ENCODE measurements at regions not wholly inside any gene's neighbourhood (a gene's known extent, or its start where the extent isn't known, plus 50 kb on each side); places are given as distances from the start of the nearest gene placed in this dataset.

- H3K4me3 Mint-ChIP-seq: no peak overlapping the region
- peaks cover 15% of the 10 kb centered on the region for H3K4me1 Mint-ChIP-seq (ENCODE audit: unreplicated experiment)
- TF ChIP-seq CTCF (conservative IDR thresholded peaks at IDR 0.05): no peak
- H3K27me3 Mint-ChIP-seq: peaks cover 2% of the 10 kb centered on the region
- peaks cover 18% of the 10 kb centered on the region for H3K9me3 Mint-ChIP-seq
- no peak for DNase-seq (ENCODE audit: extremely low spot score, unreplicated experiment)
- H3K27ac Mint-ChIP-seq: no peak overlapping the region
- no peaks in the 10 kb centered on the region for H3K36me3 Mint-ChIP-seq
Measured at GRCh38 chr2:200171731-200172482, 134.6 kb upstream of the SPATS2L start.

GRCh38 chr2:200172521-200172920 lies 134.0 kb upstream of the SPATS2L start:
- no peak overlapping the region for H3K4me3 Mint-ChIP-seq
- no peak overlapping the region for H3K27ac Mint-ChIP-seq
- DNase-seq (ENCODE audit: extremely low spot score, unreplicated experiment): no peak
- no peak for TF ChIP-seq CTCF (conservative IDR thresholded peaks at IDR 0.05)
- no peaks in the 10 kb centered on the region for H3K36me3 Mint-ChIP-seq
- H3K9me3 Mint-ChIP-seq: peaks cover 18% of the 10 kb centered on the region
- peaks cover 2% of the 10 kb centered on the region for H3K27me3 Mint-ChIP-seq
- peaks cover 15% of the 10 kb centered on the region for H3K4me1 Mint-ChIP-seq (ENCODE audit: unreplicated experiment)

DNA sequence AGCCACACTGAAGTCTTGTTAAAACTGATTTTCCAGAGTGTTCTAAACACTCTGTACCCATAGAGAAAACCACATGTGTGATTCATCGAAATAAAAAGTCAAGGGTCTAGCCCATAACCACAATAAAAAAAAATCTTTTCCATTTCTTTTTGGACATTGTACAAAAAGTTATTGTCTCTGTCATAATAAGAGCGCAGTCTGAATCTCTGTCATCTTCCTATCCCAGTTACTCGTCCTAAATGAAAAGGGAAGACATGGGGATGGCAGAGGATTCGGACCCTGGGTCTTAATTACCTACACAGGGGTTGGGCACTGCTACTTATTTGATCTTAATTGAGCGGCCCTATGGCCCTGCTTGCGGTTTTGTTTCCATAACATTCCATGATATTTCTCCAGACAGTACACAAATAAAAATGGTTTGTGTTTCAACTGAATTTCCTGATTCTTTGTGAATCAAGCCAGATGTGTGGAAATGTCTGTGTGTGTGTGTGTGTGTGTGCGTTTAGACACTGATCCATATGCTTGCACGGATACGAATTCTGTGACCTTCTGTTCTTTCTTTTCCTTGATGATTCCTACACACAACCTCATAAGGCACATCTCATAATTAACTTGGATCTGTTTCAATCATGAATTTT lies 133.4 kb upstream of the SPATS2L start:
- Mint-ChIP-seq H3K4me3 (no peak overlapping the region), H3K27ac (no peak overlapping the region), H3K27me3 (peaks cover 2% of the 10 kb centered on the region), H3K4me1 (ENCODE audit: unreplicated experiment) (peaks cover 15% of the 10 kb centered on the region), H3K36me3 (no peaks in the 10 kb centered on the region), H3K9me3 (peaks cover 18% of the 10 kb centered on the region)
- no peak for DNase-seq (ENCODE audit: extremely low spot score, unreplicated experiment)
- TF ChIP-seq CTCF (conservative IDR thresholded peaks at IDR 0.05): no peak

DNA sequence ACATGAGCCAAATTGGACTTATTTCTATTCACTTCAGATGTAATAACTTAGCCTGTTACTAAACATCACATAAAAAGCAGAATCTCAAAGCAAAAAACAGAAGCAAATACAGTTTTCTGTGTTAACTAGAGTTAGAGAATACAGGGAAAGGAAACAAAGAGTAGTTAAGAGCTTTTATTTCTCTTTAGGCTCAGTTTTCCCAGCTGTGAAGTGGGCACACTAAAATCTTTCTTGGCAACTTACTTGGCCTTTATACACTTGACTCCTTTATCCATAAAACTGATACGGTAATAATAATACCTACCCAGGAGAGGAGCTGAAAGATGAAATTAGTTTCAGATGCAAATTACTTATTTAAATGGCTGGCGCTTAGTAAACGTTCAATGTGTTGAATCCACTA lies 132.8 kb upstream of the SPATS2L start:
- no peaks in the 10 kb centered on the region for H3K36me3 Mint-ChIP-seq
- H3K4me3 Mint-ChIP-seq: no peak overlapping the region
- peaks cover 5% of the 10 kb centered on the region for H3K27me3 Mint-ChIP-seq
- H3K4me1 Mint-ChIP-seq (ENCODE audit: unreplicated experiment): peaks cover 13% of the 10 kb centered on the region
- no peak for DNase-seq (ENCODE audit: extremely low spot score, unreplicated experiment)
- no peak for TF ChIP-seq CTCF (conservative IDR thresholded peaks at IDR 0.05)
- peaks cover 18% of the 10 kb centered on the region for H3K9me3 Mint-ChIP-seq
- no peak overlapping the region for H3K27ac Mint-ChIP-seq

- Mint-ChIP-seq H3K27me3 (peaks cover 7% of the 10 kb centered on the region), H3K4me1 (ENCODE audit: unreplicated experiment) (peaks cover 4% of the 10 kb centered on the region)
Measured at GRCh38 chr2:200174433-200175216, 131.9 kb upstream of the SPATS2L start.

More at GRCh38 chr2:200174433-200175216, 131.9 kb upstream of the SPATS2L start:
- Mint-ChIP-seq H3K9me3 (peaks cover 18% of the 10 kb centered on the region), H3K27ac (no peak overlapping the region), H3K4me3 (no peak overlapping the region), H3K36me3 (no peaks in the 10 kb centered on the region)
- TF ChIP-seq CTCF (conservative IDR thresholded peaks at IDR 0.05): no peak
- no peak for DNase-seq (ENCODE audit: extremely low spot score, unreplicated experiment)
